OCI-LY1 (cell line): ENCODE measurements at regions not wholly inside any gene's neighbourhood (a gene's known extent, or its start where the extent isn't known, plus 50 kb on each side); places are given as distances from the start of the nearest gene placed in this dataset.

Experiments used
- EZH2 ChIP-seq: fragments of 200-600 bp; sonication (generic), shearing (Covaris generic); IDR thresholded peaks from 2 replicates; pipeline ENCODE4 v1.8.0; 2017; ENCODE audit warnings: borderline replicate concordance, mixed run types, mild to moderate bottlenecking, antibody characterized with exemption, low read length, moderate library complexity, mixed read lengths
- TF ChIP-seq, protein P1 (sequence below): fragments of 200-600 bp; sonication (generic), shearing (Covaris generic); IDR thresholded peaks from 2 replicates; pipeline ENCODE4 v1.5.1; 2017; ENCODE audit warnings: mild to moderate bottlenecking, antibody characterized with exemption, low read length, moderate library complexity, mixed read lengths

DNA sequence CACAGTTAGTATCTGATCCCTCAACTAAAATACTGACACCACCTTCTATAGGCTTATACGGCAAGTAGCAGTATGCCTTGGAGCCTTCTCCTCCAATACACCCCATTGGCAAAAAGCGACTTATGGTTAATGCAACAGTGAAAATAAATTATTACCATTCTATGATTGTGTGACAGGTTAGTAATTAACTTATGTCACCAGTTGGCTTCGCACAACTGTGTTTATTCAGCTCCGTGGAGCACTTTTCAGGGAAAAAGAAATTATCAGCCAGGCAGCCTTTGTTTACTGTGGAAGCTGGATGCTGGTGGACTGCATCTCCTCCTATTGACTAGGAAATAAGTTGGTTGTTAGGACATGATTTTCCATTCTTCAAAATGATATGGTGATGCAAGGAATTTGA is 833.8 kb upstream of the RBFOX1 start:
- TF ChIP-seq, protein P1, sequence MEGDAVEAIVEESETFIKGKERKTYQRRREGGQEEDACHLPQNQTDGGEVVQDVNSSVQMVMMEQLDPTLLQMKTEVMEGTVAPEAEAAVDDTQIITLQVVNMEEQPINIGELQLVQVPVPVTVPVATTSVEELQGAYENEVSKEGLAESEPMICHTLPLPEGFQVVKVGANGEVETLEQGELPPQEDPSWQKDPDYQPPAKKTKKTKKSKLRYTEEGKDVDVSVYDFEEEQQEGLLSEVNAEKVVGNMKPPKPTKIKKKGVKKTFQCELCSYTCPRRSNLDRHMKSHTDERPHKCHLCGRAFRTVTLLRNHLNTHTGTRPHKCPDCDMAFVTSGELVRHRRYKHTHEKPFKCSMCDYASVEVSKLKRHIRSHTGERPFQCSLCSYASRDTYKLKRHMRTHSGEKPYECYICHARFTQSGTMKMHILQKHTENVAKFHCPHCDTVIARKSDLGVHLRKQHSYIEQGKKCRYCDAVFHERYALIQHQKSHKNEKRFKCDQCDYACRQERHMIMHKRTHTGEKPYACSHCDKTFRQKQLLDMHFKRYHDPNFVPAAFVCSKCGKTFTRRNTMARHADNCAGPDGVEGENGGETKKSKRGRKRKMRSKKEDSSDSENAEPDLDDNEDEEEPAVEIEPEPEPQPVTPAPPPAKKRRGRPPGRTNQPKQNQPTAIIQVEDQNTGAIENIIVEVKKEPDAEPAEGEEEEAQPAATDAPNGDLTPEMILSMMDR, result no peak
- TF ChIP-seq EZH2, result no peak
